T-helper 17 cell (primary cell): ENCODE measurements at regions not wholly inside any gene's neighbourhood (a gene's known extent, or its start where the extent isn't known, plus 50 kb on each side); places are given as distances from the start of the nearest gene placed in this dataset.

ENCODE experiments used
- ATAC-seq: fragments of 150-1000 bp; cut with Tn5 transposase; 2 replicates; pipeline ENCODE4 v1.10.0; 2021; ENCODE audit warnings: mild to moderate bottlenecking, moderate library complexity
- DNase-seq, 3 donors: peaks; one replicate each; pipeline versions ENCODE4 v3.0.0 to v3.0.0-alpha.2; 2020 to 2021
- H3K9me3 ChIP-seq: one replicate; pipeline ENCODE4 v1.7.0; 2013; ENCODE audit warnings: low read length, mild to moderate bottlenecking; ENCODE audit not compliant: control insufficient read depth, poor library complexity, severe bottlenecking
- H3K27ac Mint-ChIP-seq: one replicate; pipeline ENCODE4 v1.8.0; 2022; ENCODE audit warnings: mild to moderate bottlenecking, moderate library complexity, mixed read lengths
- H3K27me3 Mint-ChIP-seq: one replicate; pipeline ENCODE4 v1.8.0; 2022; ENCODE audit warnings: mixed read lengths
- H3K36me3 Mint-ChIP-seq: one replicate; pipeline ENCODE4 v1.8.0; 2022; ENCODE audit warnings: low read depth, mixed read lengths
- H3K4me1 Mint-ChIP-seq: one replicate; pipeline ENCODE4 v1.8.0; 2022; ENCODE audit warnings: mild to moderate bottlenecking, mixed read lengths
- H3K4me3 Mint-ChIP-seq: one replicate; pipeline ENCODE4 v1.8.0; 2022; ENCODE audit warnings: mild to moderate bottlenecking, moderate library complexity, mixed read lengths

- H3K4me3 Mint-ChIP-seq: no peak overlapping the region
- H3K27ac Mint-ChIP-seq: no peak overlapping the region
- no peak for ATAC-seq
- H3K36me3 Mint-ChIP-seq: no peaks in the 10 kb centered on the region
- no peak for DNase-seq
- H3K4me1 Mint-ChIP-seq: no peaks in the 10 kb centered on the region
- H3K27me3 Mint-ChIP-seq: peaks cover 38% of the 10 kb centered on the region
- H3K9me3 ChIP-seq: no peaks in the 10 kb centered on the region
These were observed 92.5 kb downstream of the RPL22L1 start for GRCh38 chr3:170777564-170777926.

- no peaks in the 10 kb centered on the region for H3K9me3 ChIP-seq
- Mint-ChIP-seq H3K4me1 (no peaks in the 10 kb centered on the region), H3K36me3 (no peaks in the 10 kb centered on the region), H3K27me3 (peaks cover 33% of the 10 kb centered on the region), H3K4me3 (no peak overlapping the region), H3K27ac (no peak overlapping the region)
- ATAC-seq (no peak), DNase-seq (no peak)
These were observed 93.0 kb downstream of the RPL22L1 start for GRCh38 chr3:170776887-170777563.

- peaks cover 30% of the 10 kb centered on the region for H3K27me3 Mint-ChIP-seq
- no peak overlapping the region for H3K27ac Mint-ChIP-seq
- DNase-seq (no peak), ATAC-seq (no peak)
- no peak overlapping the region for H3K4me3 Mint-ChIP-seq
- no peaks in the 10 kb centered on the region for H3K9me3 ChIP-seq
- peaks cover 2% of the 10 kb centered on the region for H3K4me1 Mint-ChIP-seq
- peaks cover 3% of the 10 kb centered on the region for H3K36me3 Mint-ChIP-seq
These were observed 96.1 kb downstream of the RPL22L1 start for GRCh38 chr3:170773682-170774425.

GRCh38 chr3:170772175-170772574 lies 97.8 kb downstream of the RPL22L1 start:
- no peak overlapping the region for H3K4me3 Mint-ChIP-seq
- H3K27me3 Mint-ChIP-seq: peaks cover 27% of the 10 kb centered on the region
- ATAC-seq: no peak
- no peak for DNase-seq
- H3K4me1 Mint-ChIP-seq: peaks cover 5% of the 10 kb centered on the region
- no peak overlapping the region for H3K27ac Mint-ChIP-seq
- peaks cover 3% of the 10 kb centered on the region for H3K36me3 Mint-ChIP-seq
- no peaks in the 10 kb centered on the region for H3K9me3 ChIP-seq

- no peak overlapping the region for H3K4me3 Mint-ChIP-seq
- no peaks in the 10 kb centered on the region for H3K9me3 ChIP-seq
- no peak for ATAC-seq
These were observed 101.6 kb downstream of the RPL22L1 start for GRCh38 chr3:170768334-170768801.

GRCh38 chr3:170767576-170767941 lies 102.4 kb downstream of the RPL22L1 start:
- H3K4me3 Mint-ChIP-seq: no peak overlapping the region
- peaks cover 5% of the 10 kb centered on the region for H3K4me1 Mint-ChIP-seq
- H3K27ac Mint-ChIP-seq: no peak overlapping the region
- H3K27me3 Mint-ChIP-seq: peaks cover 7% of the 10 kb centered on the region
- peaks cover 3% of the 10 kb centered on the region for H3K36me3 Mint-ChIP-seq
- H3K9me3 ChIP-seq: no peaks in the 10 kb centered on the region
- ATAC-seq: no peak
- DNase-seq: no peak

More at GRCh38 chr3:170768334-170768801, 101.6 kb downstream of the RPL22L1 start:
- Mint-ChIP-seq H3K4me1 (peaks cover 5% of the 10 kb centered on the region), H3K36me3 (peaks cover 3% of the 10 kb centered on the region), H3K27me3 (peaks cover 9% of the 10 kb centered on the region), H3K27ac (no peak overlapping the region)
- no peak for DNase-seq

- no peak for DNase-seq
- Mint-ChIP-seq H3K27me3 (peaks cover 7% of the 10 kb centered on the region), H3K4me1 (peaks cover 5% of the 10 kb centered on the region), H3K27ac (no peak overlapping the region), H3K36me3 (peaks cover 3% of the 10 kb centered on the region), H3K4me3 (no peak overlapping the region)
- no peak for ATAC-seq
- H3K9me3 ChIP-seq: no peaks in the 10 kb centered on the region
These were observed 103.0 kb downstream of the RPL22L1 start for GRCh38 chr3:170766823-170767575.

GRCh38 chr3:170766253-170766652 lies 103.7 kb downstream of the RPL22L1 start:
- DNase-seq (no peak), ATAC-seq (no peak)
- no peak overlapping the region for H3K27ac Mint-ChIP-seq
- peaks cover 3% of the 10 kb centered on the region for H3K36me3 Mint-ChIP-seq
- H3K4me1 Mint-ChIP-seq: peaks cover 5% of the 10 kb centered on the region
- peaks cover 7% of the 10 kb centered on the region for H3K27me3 Mint-ChIP-seq
- no peaks in the 10 kb centered on the region for H3K9me3 ChIP-seq
- H3K4me3 Mint-ChIP-seq: no peak overlapping the region

- H3K4me3 Mint-ChIP-seq: no peak overlapping the region
- DNase-seq: no peak
- H3K4me1 Mint-ChIP-seq: peaks cover 5% of the 10 kb centered on the region
- H3K9me3 ChIP-seq: no peaks in the 10 kb centered on the region
- peaks cover 7% of the 10 kb centered on the region for H3K27me3 Mint-ChIP-seq
- peaks cover under 1% of the 10 kb centered on the region for H3K36me3 Mint-ChIP-seq
- ATAC-seq: no peak
- no peak overlapping the region for H3K27ac Mint-ChIP-seq
These were observed 104.4 kb downstream of the RPL22L1 start for GRCh38 chr3:170765419-170766078.

GRCh38 chr3:170764017-170764416 lies 106.0 kb downstream of the RPL22L1 start:
- Mint-ChIP-seq H3K4me3 (no peak overlapping the region), H3K36me3 (no peaks in the 10 kb centered on the region), H3K4me1 (peaks cover 5% of the 10 kb centered on the region), H3K27me3 (peaks cover 16% of the 10 kb centered on the region), H3K27ac (no peak overlapping the region)
- ATAC-seq (no peak), DNase-seq (no peak)
- H3K9me3 ChIP-seq: no peaks in the 10 kb centered on the region

- ATAC-seq (no peak), DNase-seq (no peak)
- H3K4me1 Mint-ChIP-seq: peaks cover 2% of the 10 kb centered on the region
- H3K9me3 ChIP-seq: no peaks in the 10 kb centered on the region
- H3K27ac Mint-ChIP-seq: no peak overlapping the region
- H3K27me3 Mint-ChIP-seq: peaks cover 21% of the 10 kb centered on the region
- H3K4me3 Mint-ChIP-seq: no peak overlapping the region
- H3K36me3 Mint-ChIP-seq: no peaks in the 10 kb centered on the region
These were observed 107.9 kb downstream of the RPL22L1 start for GRCh38 chr3:170762064-170762463.

GRCh38 chr3:170761103-170761502 lies 108.9 kb downstream of the RPL22L1 start:
- H3K9me3 ChIP-seq: no peaks in the 10 kb centered on the region
- no peak overlapping the region for H3K27ac Mint-ChIP-seq
- no peak for ATAC-seq
- no peak for DNase-seq
- peaks cover 21% of the 10 kb centered on the region for H3K27me3 Mint-ChIP-seq
- no peak overlapping the region for H3K4me3 Mint-ChIP-seq
- peaks cover 2% of the 10 kb centered on the region for H3K4me1 Mint-ChIP-seq
- H3K36me3 Mint-ChIP-seq: no peaks in the 10 kb centered on the region

GRCh38 chr3:170760174-170760526 lies 109.8 kb downstream of the RPL22L1 start:
- DNase-seq: no peak
- peaks cover 18% of the 10 kb centered on the region for H3K27me3 Mint-ChIP-seq
- no peak overlapping the region for H3K27ac Mint-ChIP-seq
- H3K4me1 Mint-ChIP-seq: peaks cover 2% of the 10 kb centered on the region
- no peaks in the 10 kb centered on the region for H3K36me3 Mint-ChIP-seq
- no peak for ATAC-seq
- H3K4me3 Mint-ChIP-seq: no peak overlapping the region
- H3K9me3 ChIP-seq: no peaks in the 10 kb centered on the region
